ENCODE measurements at regions not wholly inside any gene's neighbourhood (a gene's known extent, or its start where the extent isn't known, plus 50 kb on each side); places are given as distances from the start of the nearest gene placed in this dataset.

GRCh38 chr4:188717661-188718060 lies 578.4 kb downstream of the TRIML1 start:
- no peak for TF ChIP-seq POLR2A (IDR thresholded peaks at IDR 0.05; ENCODE audit: borderline replicate concordance, extremely low read depth, insufficient read depth, insufficient read length)
- TF ChIP-seq SIN3A (IDR thresholded peaks at IDR 0.05; ENCODE audit: low read depth) = no peak
- no peak for TF ChIP-seq EGR1 (IDR thresholded peaks at IDR 0.05; ENCODE audit: low read depth)
- TF ChIP-seq CTCF (IDR thresholded peaks at IDR 0.05 in 2 of 3, conservative IDR thresholded peaks at IDR 0.05 in 1 of 3; ENCODE audit: borderline replicate concordance in 1 of 3, insufficient read depth in 1 of 3, low read depth in 2 of 3, low read length in 2 of 3) = no peak
- no peak for TF ChIP-seq EZH2 (IDR thresholded peaks at IDR 0.05)
- no peak for TF ChIP-seq FOSL1 (IDR thresholded peaks at IDR 0.05; ENCODE audit: low read depth)
- TF ChIP-seq JUND (IDR thresholded peaks at IDR 0.05) = no peak
- TF ChIP-seq, protein P1, sequence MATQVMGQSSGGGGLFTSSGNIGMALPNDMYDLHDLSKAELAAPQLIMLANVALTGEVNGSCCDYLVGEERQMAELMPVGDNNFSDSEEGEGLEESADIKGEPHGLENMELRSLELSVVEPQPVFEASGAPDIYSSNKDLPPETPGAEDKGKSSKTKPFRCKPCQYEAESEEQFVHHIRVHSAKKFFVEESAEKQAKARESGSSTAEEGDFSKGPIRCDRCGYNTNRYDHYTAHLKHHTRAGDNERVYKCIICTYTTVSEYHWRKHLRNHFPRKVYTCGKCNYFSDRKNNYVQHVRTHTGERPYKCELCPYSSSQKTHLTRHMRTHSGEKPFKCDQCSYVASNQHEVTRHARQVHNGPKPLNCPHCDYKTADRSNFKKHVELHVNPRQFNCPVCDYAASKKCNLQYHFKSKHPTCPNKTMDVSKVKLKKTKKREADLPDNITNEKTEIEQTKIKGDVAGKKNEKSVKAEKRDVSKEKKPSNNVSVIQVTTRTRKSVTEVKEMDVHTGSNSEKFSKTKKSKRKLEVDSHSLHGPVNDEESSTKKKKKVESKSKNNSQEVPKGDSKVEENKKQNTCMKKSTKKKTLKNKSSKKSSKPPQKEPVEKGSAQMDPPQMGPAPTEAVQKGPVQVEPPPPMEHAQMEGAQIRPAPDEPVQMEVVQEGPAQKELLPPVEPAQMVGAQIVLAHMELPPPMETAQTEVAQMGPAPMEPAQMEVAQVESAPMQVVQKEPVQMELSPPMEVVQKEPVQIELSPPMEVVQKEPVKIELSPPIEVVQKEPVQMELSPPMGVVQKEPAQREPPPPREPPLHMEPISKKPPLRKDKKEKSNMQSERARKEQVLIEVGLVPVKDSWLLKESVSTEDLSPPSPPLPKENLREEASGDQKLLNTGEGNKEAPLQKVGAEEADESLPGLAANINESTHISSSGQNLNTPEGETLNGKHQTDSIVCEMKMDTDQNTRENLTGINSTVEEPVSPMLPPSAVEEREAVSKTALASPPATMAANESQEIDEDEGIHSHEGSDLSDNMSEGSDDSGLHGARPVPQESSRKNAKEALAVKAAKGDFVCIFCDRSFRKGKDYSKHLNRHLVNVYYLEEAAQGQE (IDR thresholded peaks at IDR 0.05; ENCODE audit: low read depth) = no peak
- TF ChIP-seq YY1 (IDR thresholded peaks at IDR 0.05; ENCODE audit: extremely low read depth, insufficient replicate concordance, low read depth, low read length) = no peak
- no peak for TF ChIP-seq RAD21 (IDR thresholded peaks at IDR 0.05; ENCODE audit: low read depth)
- TF ChIP-seq ATF3 (IDR thresholded peaks at IDR 0.05) = no peak
- no peak for TF ChIP-seq POLR2AphosphoS5 (IDR thresholded peaks at IDR 0.05; ENCODE audit: low read depth, low read length)
- no peak for TF ChIP-seq CEBPB (IDR thresholded peaks at IDR 0.05; ENCODE audit: low read depth)
